Gastrocnemius medialis (tissue), 4 donors: ENCODE measurements at regions not wholly inside any gene's neighbourhood (a gene's known extent, or its start where the extent isn't known, plus 50 kb on each side); places are given as distances from the start of the nearest gene placed in this dataset.

Source experiments
- ATAC-seq, 2 donors: fragments of 150-250 bp; one replicate each; pipeline ENCODE4 v1.9.1; 2016
- DNase-seq, 2 donors: peaks; one replicate each; pipeline ENCODE4 v3.0.0-alpha.2; 2019
- H3K27ac ChIP-seq, 4 donors: fragments of 200-600 bp; sonication (generic); 1 replicate in 1 of 4; 2 replicates in 3 of 4; pipeline ENCODE4 v1.5.1; 2016 to 2018; ENCODE audit warnings: mild to moderate bottlenecking in 2 of 4, moderate library complexity in 1 of 4
- H3K27me3 ChIP-seq, 3 donors: fragments of 200-600 bp; sonication (generic) in 2 of 3; 1 replicate in 1 of 3; 2 replicates in 2 of 3; pipeline versions ENCODE4 v1.5.1 to v1.6.0; 2016 to 2019; ENCODE audit warnings: mild to moderate bottlenecking in 1 of 3, moderate library complexity in 1 of 3
- H3K36me3 ChIP-seq, 2 donors: fragments of 200-600 bp; sonication (generic) in 1 of 2; one replicate each; pipeline ENCODE4 v1.5.1; 2017 to 2018
- H3K4me1 ChIP-seq, 2 donors: fragments of 200-600 bp; sonication (generic) in 1 of 2; one replicate each; pipeline ENCODE4 v1.5.1; 2016 to 2017; ENCODE audit warnings: mild to moderate bottlenecking in 2 of 2
- H3K4me3 ChIP-seq, 4 donors: fragments of 200-600 bp; sonication (generic) in 3 of 4; 1 replicate in 1 of 4; 2 replicates in 3 of 4; pipeline ENCODE4 v1.5.1; 2016 to 2019; ENCODE audit warnings: mild to moderate bottlenecking in 2 of 4
- H3K9me3 ChIP-seq, 3 donors: fragments of 200-600 bp; sonication (generic) in 2 of 3; 1 replicate in 1 of 3; 2 replicates in 2 of 3; pipeline ENCODE4 v1.5.1; 2016 to 2019
- POLR2A ChIP-seq, 2 donors: fragments of 450-650 bp; IDR thresholded peaks; one replicate each; pipeline ENCODE4 v1.6.1; 2017; ENCODE audit warnings: antibody characterized with exemption in 2 of 2, mild to moderate bottlenecking in 2 of 2, moderate library complexity in 2 of 2
- in situ Hi-C, 4 donors: fragments of 200-750 bp; cut with MboI; loops; one replicate each; pipeline versions ENCODE4 v1.15.0 to v1.8.0; 2017; ENCODE audit warnings: low sequenced_read_pairs in 4 of 4
- intact Hi-C: fragments of 100-400 bp; cut with DNase I; formaldehyde crosslinking; loops from one replicate; pipeline ENCODE4 v1.15.1; 2023; ENCODE audit warnings: low total_unique reads
- TF ChIP-seq, protein P1 (sequence below), 5 experiments: fragments of 450-650 bp in 3 of 5; fragments of 200-600 bp in 2 of 5; sonication (generic) in 2 of 5; IDR thresholded peaks in 4 of 5; conservative IDR thresholded peaks in 1 of 5; 1 replicate in 4 of 5; 2 replicates in 1 of 5; pipeline ENCODE4 v1.5.1; 2016 to 2019; ENCODE audit warnings: antibody characterized with exemption in 5 of 5, mild to moderate bottlenecking in 3 of 5, moderate library complexity in 3 of 5

DNA sequence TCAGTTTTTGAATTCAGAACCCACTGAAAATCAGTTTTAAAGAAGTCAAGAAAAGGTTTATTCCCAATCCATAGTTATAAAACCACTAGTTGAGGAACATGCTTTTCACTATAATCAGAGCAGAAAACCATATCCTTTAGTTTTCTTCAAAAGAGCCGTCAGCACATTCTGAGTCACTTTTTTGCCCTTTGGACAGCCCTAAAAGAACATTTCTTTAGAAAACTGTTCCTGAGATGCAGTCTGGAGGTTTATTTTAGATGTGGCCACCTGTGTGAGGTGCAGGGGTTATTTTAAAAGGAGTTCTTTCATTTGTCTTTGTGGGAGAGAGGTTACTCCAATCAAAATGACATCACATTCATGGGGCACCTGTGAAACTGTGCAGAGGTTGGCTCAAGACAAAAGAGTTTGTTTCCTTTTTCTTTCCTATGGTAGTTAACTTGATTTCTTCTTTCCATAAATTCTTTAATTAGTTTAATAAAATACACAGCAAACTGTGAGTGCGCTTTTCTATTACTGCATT is 221.6 kb upstream of the RPS23 start:
- intact Hi-C loops (no loop called here), in situ Hi-C loops (no loop called here)
- no peak for DNase-seq
- TF ChIP-seq, protein P1, sequence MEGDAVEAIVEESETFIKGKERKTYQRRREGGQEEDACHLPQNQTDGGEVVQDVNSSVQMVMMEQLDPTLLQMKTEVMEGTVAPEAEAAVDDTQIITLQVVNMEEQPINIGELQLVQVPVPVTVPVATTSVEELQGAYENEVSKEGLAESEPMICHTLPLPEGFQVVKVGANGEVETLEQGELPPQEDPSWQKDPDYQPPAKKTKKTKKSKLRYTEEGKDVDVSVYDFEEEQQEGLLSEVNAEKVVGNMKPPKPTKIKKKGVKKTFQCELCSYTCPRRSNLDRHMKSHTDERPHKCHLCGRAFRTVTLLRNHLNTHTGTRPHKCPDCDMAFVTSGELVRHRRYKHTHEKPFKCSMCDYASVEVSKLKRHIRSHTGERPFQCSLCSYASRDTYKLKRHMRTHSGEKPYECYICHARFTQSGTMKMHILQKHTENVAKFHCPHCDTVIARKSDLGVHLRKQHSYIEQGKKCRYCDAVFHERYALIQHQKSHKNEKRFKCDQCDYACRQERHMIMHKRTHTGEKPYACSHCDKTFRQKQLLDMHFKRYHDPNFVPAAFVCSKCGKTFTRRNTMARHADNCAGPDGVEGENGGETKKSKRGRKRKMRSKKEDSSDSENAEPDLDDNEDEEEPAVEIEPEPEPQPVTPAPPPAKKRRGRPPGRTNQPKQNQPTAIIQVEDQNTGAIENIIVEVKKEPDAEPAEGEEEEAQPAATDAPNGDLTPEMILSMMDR (IDR thresholded peaks at IDR 0.05 in 4 of 5, conservative IDR thresholded peaks at IDR 0.05 in 1 of 5): no peak
- TF ChIP-seq POLR2A (IDR thresholded peaks at IDR 0.05): no peak
- Histone ChIP-seq H3K9me3 (no peaks in the 10 kb centered on the region), H3K36me3 (no peaks in the 10 kb centered on the region), H3K27me3 (no peaks in the 10 kb centered on the region), H3K4me3 (no peak overlapping the region), H3K27ac (no peak overlapping the region), H3K4me1 (no peaks in the 10 kb centered on the region)
- ATAC-seq: no peak

DNA sequence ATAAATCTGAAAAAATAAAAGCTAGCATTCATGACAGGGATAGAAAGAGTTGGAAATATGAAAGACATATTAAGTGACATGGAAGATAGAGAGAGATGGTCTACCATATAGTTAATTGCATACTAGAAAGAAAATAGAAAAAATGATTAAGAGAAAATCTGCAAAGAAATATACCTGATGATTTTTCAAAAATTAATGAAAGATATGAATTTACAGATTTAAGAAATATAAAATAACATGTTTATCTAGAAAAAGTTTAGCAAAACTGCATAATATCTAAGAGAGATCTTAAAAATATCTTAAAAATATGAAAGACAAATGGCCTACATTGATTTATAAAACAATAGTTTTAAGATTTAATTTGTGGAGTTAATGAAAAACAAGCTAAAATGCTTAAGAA is 219.1 kb upstream of the RPS23 start:
- TF ChIP-seq, protein P1 (IDR thresholded peaks at IDR 0.05 in 4 of 5, conservative IDR thresholded peaks at IDR 0.05 in 1 of 5): no peak
- no peak for TF ChIP-seq POLR2A (IDR thresholded peaks at IDR 0.05)
- Histone ChIP-seq H3K27ac (no peak overlapping the region), H3K27me3 (no peaks in the 10 kb centered on the region), H3K4me1 (no peaks in the 10 kb centered on the region), H3K9me3 (no peaks in the 10 kb centered on the region), H3K4me3 (no peak overlapping the region), H3K36me3 (no peaks in the 10 kb centered on the region)
- no peak for ATAC-seq
- intact Hi-C loops: no loop called here
- no peak for DNase-seq
- in situ Hi-C loops: no loop called here

GRCh38 chr5:82494942-82495341 is 216.8 kb upstream of the RPS23 start:
- no peaks in the 10 kb centered on the region for H3K36me3 ChIP-seq
- H3K27ac ChIP-seq: no peak overlapping the region
- no peak for TF ChIP-seq POLR2A (IDR thresholded peaks at IDR 0.05)
- TF ChIP-seq, protein P1 (IDR thresholded peaks at IDR 0.05 in 4 of 5, conservative IDR thresholded peaks at IDR 0.05 in 1 of 5): no peak
- in situ Hi-C loops (no loop called here), intact Hi-C loops (no loop called here)
- no peaks in the 10 kb centered on the region for H3K9me3 ChIP-seq
- no peak for DNase-seq
- H3K27me3 ChIP-seq: no peaks in the 10 kb centered on the region
- no peak for ATAC-seq
- no peak overlapping the region for H3K4me3 ChIP-seq
- no peaks in the 10 kb centered on the region for H3K4me1 ChIP-seq

GRCh38 chr5:82493221-82493620 is 215.1 kb upstream of the RPS23 start:
- H3K4me1 ChIP-seq: no peaks in the 10 kb centered on the region
- no peaks in the 10 kb centered on the region for H3K9me3 ChIP-seq
- DNase-seq (no peak), ATAC-seq (no peak)
- no peaks in the 10 kb centered on the region for H3K27me3 ChIP-seq
- H3K27ac ChIP-seq: no peak overlapping the region
- H3K36me3 ChIP-seq: no peaks in the 10 kb centered on the region
- no peak overlapping the region for H3K4me3 ChIP-seq
- in situ Hi-C loops: no loop called here
- TF ChIP-seq POLR2A (IDR thresholded peaks at IDR 0.05): no peak
- TF ChIP-seq, protein P1 (IDR thresholded peaks at IDR 0.05 in 4 of 5, conservative IDR thresholded peaks at IDR 0.05 in 1 of 5): no peak
- intact Hi-C loops: no loop called here

DNA sequence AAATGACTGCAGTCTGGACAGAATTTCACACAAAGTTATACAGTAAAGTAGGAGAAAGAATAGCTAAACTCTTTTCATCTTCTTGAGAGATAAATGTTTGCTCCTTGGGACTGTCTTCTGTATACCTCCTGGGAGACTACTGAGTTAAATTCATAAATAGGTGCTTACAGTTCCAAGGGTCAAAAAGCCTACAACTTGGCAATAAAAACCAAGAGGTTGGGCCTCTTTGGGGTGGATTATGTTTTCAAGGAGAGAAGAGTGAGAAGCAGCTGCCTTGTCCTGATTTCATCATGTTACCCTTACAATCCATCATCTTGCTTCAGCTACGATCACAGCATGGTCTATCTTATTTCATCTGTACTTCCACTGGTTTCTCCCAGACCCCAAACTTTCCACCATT is 213.2 kb upstream of the RPS23 start:
- Histone ChIP-seq H3K4me3 (no peak overlapping the region), H3K27me3 (no peaks in the 10 kb centered on the region), H3K27ac (no peak overlapping the region), H3K36me3 (no peaks in the 10 kb centered on the region), H3K4me1 (no peaks in the 10 kb centered on the region), H3K9me3 (no peaks in the 10 kb centered on the region)
- ATAC-seq (no peak), DNase-seq (no peak)
- intact Hi-C loops: no loop called here
- in situ Hi-C loops: no loop called here
- TF ChIP-seq POLR2A (IDR thresholded peaks at IDR 0.05): no peak
- TF ChIP-seq, protein P1 (IDR thresholded peaks at IDR 0.05 in 4 of 5, conservative IDR thresholded peaks at IDR 0.05 in 1 of 5): no peak
